ENCODE measurements at regions not wholly inside any gene's neighbourhood (a gene's known extent, or its start where the extent isn't known, plus 50 kb on each side); places are given as distances from the start of the nearest gene placed in this dataset.
A peak's percentile ranks its signal among the peaks of the same experiment; 100 is the strongest.
"Not testable (repeated sequence)": the region's sequence is repeated elsewhere in the genome, so short reads cannot be mapped to it uniquely, and the experiment has no call there.

DNA sequence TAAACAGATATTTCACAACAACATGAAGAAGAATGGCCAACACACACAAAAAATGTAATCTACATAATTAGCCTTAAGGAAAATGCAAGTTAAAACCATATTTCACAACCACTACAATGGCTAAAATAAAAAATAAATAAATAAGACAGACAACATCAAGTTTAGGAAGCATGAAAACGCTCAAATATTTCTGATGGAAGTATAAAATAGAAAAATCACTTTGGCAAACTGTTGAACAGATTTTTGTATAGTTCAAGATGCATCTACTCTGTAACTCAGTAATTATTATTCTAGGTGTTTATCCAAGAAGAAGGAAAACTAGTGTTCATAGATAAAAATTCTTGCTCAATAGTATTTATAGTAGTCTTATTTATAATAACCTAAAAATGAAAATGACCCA lies 1410.1 kb upstream of the ADGRB3 start:
- no peak for DNase-seq (ENCODE audit: low read depth in 2 of 2)

DNA sequence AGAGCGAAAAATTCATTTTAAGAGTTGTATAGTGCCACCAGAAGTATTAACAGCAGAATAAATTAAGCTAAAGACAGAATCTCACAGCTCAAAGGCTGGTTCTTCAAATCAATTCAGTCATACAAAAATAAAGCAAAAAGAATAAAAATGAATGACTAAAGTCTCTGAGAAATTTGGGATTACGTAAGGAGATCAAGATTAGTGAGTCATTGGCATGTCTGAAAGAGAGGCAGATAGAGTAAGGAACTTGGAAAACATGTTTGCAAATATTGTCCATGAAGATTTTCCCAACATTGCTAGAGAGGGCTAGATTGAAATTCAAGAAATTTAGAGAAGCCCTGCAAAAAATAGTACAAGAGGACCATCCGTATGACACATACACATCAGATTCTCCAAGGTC lies 1413.9 kb upstream of the ADGRB3 start:
- no peak for DNase-seq (ENCODE audit: low read depth in 2 of 2)

DNA sequence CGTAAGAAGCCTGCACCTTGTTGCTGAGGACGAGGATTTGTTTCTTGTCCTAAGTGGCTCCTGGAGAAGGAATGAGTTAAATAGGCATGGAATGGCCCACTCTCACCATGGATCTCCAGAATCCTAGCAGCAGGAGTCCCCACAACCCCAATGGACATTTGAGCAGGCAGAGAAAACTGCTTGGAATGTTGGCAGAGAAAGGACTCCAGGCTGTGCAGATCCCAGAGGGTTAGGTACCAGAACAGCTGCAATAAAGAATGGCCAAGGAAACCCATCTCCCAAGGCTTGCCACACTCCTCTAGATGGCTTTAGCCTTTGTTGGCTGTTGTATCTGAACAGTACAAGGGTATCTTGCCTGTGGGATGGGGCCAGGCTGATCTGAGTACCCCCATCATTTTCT lies 1415.7 kb upstream of the ADGRB3 start:
- no peak for DNase-seq (ENCODE audit: low read depth in 2 of 2)

DNA sequence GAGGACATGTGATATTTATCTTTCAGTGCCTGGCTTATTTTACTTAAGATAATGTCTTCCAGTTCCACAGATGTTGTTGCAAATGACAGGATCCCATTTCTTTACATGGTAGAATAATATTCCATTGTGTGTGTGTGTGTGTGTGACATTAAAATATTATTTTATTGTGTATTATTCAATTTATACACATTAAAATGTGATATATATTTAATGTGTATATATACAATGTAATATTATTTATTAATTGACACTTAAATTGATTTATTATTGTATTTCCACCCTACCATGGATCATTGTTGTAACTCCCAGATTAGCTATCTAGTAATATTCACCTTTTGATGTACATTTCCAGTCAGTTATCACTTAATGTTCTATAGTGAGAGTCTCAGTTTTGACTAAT lies 1422.5 kb upstream of the ADGRB3 start:
- no peak for DNase-seq (ENCODE audit: low read depth in 2 of 2)

DNA sequence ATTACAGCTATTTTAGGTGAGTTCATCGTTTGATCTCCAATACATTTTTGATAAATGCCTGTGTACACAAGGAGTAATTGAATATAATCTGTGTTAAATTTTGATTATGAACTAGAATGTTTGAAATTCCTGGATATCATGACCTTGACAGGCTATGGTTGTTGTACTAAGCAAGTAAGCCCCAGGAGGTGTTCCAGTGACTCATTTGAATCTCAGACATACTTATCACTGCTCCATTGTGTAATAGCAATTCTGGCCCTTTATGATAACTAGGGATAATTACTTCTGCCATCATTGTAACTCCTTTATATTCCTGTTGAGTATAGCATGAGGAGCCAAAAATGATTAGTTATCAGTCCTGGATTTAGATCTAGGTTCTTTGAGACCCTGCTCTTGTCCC lies 1424.6 kb upstream of the ADGRB3 start:
- DNase-seq (ENCODE audit: low read depth in 2 of 2): no peak

DNA sequence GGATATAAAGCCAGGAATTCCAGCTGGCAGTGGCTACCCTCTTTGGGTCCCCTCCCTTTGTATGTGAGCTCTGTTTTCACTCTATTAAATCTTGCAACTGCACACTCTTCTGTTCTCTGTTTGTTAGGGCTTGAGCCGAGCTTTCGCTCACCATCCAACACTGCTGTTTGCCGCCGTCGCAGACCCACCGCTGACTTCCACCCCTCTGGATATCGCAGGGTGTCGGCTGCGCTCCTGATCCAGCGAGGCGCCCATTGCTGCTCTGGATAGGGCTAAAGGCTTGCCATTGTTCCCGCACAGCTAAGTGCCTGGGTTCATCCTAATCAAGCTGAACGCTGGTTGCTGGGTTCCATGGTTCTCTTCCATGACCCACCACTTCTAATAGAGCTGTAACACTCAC lies 1433.5 kb upstream of the ADGRB3 start:
- DNase-seq (ENCODE audit: low read depth in 2 of 2): no peak

DNA sequence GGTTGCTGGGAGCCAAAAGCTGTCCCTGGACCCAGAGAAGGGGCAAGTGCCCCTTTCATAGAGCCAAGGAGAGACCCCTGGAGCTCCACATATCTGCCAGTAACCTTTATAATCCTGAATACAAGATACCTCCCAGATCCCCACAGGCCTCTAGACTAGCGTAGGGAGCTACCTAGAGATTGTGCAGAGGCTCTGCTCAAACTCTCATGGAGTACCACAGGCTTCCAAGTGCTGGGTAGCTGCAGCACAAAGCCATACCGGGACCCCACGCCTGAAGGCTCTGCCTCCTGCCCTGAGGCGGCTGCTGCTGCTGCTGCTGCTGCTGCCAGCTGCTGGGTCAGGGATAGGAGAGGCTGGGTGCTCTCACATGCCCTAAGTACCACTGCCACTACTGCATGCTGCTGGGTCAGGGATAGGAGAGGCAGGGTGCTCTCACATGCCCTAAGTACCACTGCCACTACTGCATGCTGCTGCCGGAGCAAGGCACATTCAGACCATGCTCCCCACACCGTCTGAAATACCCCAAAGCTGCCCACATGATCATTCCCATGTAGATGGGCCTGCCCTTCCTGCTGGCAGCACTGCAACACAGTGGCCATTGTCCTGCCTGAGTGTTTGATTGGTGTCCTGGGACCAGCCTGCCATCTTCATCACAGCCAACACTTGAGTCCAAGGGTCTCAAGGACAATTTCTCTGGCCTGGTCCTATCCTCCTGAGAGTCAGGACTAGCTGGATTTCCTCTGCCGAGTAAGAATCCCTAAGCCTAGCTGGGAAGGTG lies 1434.3 kb upstream of the ADGRB3 start:
- DNase-seq (ENCODE audit: low read depth in 2 of 2): no peak

DNA sequence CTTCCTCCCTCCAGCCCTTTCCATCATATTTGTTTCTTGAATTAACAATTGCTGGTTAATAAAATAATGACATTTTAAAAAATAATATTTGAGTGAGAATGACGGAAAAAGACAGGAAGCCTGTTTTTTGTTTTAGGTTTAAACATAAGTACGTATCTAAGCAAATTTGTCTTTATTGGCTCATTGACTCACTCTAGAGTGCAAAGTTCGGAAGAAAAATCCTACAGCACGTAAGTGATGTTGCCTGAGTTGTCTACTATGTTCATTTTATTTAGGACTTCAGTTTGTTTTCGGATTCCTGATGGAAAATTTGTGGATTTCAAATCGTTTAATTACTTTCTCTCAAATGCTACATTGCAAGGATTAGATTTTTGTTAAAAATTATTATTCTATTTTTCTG lies 1435.7 kb upstream of the ADGRB3 start:
- DNase-seq (ENCODE audit: low read depth in 2 of 2): no peak

DNA sequence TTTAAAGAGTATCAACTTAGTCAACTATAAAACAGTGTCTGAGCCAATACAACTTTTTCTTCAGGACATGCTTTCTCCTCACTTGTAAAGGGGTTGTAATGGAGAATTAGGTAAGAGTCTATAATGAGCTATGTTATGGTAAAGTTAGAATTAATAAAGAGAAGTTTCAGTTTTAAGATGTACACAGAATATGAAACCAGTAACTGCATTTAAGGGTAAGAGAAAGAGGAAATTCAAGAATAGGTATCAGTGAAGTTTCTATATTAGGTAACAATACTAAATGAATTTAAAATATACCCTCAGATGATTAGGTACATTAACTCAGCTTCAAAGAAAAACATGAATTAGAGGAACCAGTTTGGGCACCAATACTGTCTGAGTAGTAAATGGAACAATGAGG lies 1444.3 kb upstream of the ADGRB3 start:
- no peak for DNase-seq (ENCODE audit: low read depth in 2 of 2)

DNA sequence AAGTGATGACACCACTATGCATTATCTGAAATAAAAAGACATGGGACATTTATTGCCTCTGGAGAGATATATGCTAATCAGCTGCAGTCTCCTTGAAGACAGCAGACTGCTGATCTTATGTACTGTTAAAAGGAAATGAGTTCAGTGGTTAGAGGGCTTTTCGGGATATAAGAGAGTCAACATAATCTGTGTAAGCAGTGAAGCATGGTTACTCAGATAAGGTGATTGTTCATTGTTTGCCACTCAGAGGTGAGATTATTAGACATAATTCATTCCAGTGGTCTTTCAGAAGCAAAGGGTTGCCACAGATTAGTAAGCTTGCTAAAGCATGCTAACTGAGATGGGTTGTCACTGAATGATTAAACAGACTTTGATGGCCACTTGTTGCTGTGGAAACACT lies 1450.7 kb upstream of the ADGRB3 start:
- DNase-seq (ENCODE audit: low read depth in 2 of 2): no peak

DNA sequence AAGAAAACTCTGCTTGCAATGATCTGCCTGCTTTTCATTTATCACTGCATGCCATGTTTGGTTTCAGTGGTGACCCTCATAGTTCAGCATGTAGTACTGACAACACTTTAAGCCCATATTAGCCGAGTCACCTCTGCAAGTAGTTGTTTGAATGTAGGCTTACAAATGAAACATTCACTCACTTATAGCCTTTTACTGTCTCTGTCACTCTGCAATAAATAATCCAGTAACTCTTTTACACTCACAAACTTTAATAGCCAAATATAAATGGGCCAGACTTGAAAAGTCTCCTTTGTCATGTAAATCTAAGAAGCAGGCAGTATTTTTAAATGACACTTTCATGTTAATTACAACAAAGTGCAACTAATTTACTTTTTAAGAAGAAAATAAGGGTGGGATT lies 1460.0 kb upstream of the ADGRB3 start:
- DNase-seq (ENCODE audit: low read depth in 2 of 2): no peak

DNA sequence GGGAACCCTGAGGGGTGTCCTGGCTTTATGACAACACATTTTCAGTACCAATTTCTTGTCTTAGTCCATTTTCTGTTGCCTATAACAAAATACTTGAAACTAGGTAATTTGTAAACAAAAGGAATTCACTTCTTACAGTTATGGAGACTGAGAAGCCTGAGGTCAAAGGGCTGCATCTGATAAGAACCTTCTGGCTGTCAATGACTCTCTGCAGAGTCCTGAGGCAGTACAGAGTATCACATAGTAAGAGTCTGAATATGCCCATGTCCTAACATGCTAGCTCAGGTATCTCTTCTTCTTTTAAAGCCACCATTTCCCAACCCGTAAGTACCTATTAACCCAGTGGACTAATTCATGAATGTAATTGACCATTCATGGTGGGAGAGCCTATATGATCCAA lies 1458.6 kb upstream of the EYS start:
- no peak for DNase-seq (ENCODE audit: low read depth in 2 of 2)

DNA sequence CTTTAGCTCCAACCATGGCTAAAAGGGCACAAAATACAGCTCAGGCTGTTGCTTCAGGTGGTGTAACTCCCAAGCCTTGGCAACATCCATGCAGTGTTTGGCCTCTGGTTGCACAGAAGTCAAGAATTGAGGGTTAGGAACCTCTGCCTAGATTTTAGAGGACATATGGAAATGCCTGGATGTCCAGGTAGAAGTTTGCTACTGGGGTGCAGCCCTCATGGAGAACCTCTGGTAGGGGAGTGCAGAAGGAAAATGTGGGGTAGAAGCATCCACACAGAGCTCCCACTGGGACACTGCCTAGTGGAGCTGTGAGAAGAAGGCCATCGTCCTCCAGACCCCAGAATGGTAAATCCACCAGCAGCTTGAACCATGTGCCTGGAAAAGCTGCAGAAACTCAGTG lies 1453.8 kb upstream of the EYS start:
- no peak for DNase-seq (ENCODE audit: low read depth in 2 of 2)

DNA sequence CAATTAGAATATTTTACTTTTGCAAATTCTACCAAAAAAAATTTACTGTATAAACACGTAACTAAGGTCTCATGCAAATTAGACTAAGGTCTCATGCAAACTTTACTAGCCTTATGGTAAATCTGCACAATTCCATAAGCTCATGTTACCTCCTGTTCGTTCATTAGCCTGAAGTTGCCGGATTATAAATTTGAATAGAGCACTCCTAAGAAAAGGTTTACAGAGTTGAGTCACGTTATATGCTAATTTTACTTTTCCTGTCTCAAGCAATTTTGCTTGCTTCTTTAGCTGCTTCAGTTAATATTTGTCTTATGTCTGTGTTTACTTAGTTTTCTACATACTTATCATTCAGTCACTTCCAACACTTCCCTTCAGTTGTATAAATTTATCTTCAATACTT lies 1434.0 kb upstream of the EYS start:
- DNase-seq (ENCODE audit: low read depth in 2 of 2): no peak

DNA sequence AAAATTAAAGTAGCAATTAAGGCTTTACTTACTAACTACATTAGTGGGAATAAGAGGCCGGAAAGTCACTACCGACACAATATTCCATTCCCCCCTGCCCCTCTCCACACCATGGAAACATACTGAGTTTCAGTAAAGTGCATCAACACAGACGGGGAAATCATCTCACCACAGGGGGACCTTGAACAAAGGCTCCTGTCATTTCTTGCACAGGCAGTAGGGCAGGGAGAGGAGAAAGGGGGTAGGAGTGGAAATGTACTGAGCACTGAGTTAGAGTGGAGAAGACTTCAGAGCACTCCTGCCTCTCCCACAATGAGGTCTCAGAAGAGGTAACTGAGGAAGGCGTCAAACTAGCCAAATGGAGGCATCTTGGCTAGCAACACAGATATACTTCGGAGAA lies 1426.9 kb upstream of the EYS start:
- no peak for DNase-seq (ENCODE audit: low read depth in 2 of 2)

DNA sequence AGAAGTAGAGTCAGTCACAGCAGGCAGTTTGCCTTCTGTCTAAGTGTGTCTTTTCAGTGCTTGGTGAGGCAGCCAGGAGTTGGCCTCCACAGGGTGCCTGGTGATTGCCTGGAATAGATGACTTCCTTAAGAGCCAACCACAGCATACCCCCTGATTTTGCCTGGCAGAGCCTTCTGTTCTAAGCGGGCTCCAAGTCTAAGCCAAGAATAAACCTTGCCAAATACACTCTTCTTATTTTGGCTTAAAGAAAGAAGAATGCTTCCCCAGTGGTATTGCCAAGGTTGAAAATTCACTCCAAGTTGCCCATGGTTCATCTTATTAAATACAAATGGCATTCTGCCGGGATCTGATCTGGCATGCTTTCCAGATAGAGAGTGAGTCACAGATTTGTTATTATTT lies 1424.8 kb upstream of the EYS start:
- no peak for DNase-seq (ENCODE audit: low read depth in 2 of 2)

DNA sequence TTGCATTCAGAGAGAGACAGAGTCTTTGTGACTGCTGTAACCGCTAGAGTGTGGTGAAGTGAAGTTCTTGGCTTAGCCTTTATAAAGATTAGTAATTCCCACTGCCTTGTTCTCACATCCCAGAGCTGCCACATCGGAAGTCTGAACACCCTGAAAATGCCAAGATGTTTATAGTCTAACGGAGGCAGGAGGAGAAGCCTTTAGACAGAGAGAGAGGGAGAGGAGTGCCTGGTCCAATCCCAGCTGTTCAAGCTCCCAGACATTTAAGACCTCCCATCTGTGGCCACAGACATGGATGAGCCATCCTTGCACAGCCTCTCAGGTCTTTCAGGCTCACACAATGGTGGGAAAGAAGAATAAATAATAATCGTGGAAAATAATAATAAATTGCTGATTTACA lies 1422.8 kb upstream of the EYS start:
- no peak for DNase-seq (ENCODE audit: low read depth in 2 of 2)

DNA sequence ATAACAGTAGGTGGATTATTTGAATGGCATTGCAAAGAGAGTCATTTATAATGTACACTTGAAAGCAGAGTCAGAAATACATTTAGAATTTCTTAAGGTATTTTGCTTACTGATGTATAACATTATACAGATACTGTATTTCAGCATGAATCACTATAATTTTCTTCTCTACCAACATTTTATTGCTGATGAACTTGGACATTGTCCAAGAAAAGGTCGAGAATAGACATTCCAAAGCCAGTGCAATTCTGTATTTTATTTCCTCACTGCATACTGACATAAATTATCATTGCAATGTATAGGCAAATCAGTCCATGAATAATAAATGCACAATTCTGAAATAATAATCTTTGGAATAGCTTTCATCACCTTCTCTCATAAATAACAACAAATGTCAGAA lies 1420.0 kb upstream of the EYS start:
- DNase-seq (ENCODE audit: low read depth in 2 of 2): peak; percentile 15 to 17

DNA sequence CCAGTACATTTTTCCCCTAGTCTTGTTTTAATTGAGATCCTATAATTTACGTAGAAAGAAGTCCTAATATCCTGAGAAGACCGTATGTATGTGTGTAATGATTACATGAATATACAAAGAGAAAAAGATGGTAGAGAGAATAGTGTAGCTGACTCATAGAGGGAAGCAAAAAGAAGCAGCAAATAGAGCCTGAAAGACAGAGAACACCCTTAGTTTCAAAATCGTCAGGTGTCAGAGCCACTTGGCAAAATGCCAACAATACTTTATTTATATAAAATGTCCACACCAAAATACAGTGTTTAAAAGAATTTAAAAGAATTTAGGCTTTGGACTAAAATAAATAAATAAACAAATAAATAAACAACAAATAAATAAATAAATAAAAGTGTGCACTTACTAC lies 1414.1 kb upstream of the EYS start:
- DNase-seq (ENCODE audit: low read depth in 2 of 2): no peak

DNA sequence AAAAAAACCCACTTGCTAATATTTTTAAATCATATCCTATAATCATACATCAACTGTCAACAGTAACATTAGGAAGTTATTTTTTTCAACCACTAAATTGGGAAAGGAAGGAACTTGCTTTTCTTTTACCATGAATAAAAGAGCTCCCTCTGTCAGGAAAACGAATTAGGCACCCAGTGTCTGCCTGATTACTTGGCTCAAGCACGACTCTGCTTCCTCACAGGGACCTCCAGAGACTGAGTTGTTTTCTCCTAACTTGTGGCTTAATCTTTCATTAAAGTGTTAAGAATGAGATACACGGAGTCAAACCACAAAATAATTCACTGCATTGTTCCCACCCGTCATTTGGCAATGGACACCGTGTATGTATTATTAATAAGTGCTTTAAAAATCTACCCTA lies 1405.1 kb upstream of the EYS start:
- DNase-seq (ENCODE audit: low read depth in 2 of 2): no peak

DNA sequence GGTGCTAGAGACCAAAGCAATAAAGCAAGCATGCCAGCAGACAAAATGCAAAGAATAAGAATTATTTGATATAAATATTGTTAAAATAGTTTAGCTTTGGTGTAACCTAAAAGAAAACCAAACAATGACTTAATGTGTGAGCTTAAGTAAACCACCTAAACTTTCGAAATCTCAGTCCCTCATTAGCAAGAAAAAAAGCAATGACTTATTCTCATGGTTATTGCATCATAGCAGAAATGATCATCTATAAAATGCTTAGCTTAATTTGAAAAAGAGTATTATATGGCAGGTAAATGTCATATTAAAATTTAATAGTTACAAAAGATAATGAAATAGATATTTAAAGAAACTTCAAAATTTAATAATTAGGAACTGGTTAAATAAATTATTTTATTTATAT lies 1395.7 kb upstream of the EYS start:
- DNase-seq (ENCODE audit: low read depth in 2 of 2): no peak

DNA sequence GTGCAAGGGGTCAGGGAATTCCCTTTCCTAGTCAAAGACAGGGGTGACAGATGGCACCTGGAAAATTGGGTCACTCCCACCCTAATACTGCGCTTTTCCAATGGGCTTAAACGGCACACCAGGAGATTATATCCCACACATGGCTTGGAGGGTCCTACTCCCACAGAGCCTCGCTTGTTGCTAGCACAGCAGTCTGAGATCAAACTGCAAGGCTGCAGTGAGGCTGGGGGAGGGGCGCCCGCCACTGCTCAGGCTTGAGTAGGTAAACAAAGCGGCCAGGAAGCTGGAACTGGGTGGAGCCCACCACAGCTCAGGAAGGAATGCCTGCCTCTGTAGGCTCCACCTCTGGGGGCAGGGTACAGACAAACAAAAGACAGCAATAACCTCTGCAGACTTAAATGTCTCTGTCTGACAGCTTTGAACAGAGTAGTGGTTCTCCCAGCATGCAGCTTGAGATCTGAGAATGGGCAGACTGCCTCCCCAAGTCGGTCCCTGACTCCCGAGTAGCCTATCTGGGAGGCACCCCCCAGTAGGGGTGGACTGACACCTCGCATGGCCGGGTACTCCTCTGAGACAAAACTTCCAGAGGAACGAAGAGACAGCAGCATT lies 1388.7 kb upstream of the EYS start:
- DNase-seq (ENCODE audit: low read depth in 2 of 2): not testable (repeated sequence)

DNA sequence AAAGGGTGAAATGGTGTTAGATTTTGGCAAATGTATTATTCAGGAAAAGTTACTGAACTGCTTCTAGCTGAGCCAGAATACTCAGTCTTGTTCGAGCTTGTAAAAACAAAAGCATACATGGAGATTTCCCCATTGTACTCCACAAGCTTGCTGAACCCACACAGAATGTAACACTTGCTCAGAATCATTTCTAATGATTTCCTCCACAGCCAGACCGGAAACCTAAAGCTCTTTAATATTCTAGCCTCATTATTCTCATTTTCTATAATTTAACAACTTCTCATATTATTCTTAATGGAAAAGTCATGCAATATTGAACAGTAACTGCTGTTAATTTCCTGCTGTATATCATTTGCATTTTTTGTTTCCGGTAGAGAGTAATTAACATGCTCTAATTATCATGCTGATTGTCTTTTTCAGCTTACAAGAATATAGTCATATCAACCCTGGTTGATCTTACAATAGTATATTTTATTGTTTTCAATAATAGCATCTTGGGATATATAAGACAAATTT lies 1387.5 kb upstream of the EYS start:
- no peak for DNase-seq (ENCODE audit: low read depth in 2 of 2)

DNA sequence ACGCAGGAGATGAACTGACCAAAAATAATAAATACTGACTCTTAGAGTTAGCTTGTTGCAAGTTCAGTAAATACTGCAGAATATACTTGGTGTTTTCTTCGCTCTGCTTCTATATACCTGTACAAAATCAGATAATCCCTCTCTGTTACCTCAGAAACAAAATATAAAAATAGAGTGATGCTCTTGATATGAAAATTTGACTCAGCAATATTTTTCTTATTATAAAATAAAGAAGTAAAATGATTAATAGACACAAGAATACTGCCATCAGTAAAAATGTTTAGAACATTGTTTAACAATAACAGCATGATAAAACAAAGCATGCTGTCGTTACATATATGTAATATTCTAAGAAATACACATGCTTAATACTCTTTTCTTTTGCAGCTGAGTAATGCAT lies 1366.9 kb upstream of the EYS start:
- DNase-seq (ENCODE audit: low read depth in 2 of 2): no peak
